Fibroblast of the aortic adventitia (primary cell): ENCODE measurements at regions not wholly inside any gene's neighbourhood (a gene's known extent, or its start where the extent isn't known, plus 50 kb on each side); places are given as distances from the start of the nearest gene placed in this dataset.

Experiments used
- DNase-seq: peaks from one replicate; pipeline ENCODE4 v3.0.0-alpha.2; 2010; ENCODE audit warnings: low read depth
- H3K4me3 ChIP-seq: 2 replicates; pipeline ENCODE4 v1.5.1; 2011; ENCODE audit warnings: low read depth, mild to moderate bottlenecking, control low read depth, low read length, moderate library complexity
- CTCF ChIP-seq: IDR thresholded peaks from 2 replicates; pipeline ENCODE4 v1.5.1; 2011; ENCODE audit warnings: mild to moderate bottlenecking, low read length, control low read depth, inconsistent platforms; ENCODE audit not compliant: insufficient read depth

- no peak for DNase-seq
- no peak overlapping the region for H3K4me3 ChIP-seq
- no peak for TF ChIP-seq CTCF
These were observed 845.3 kb downstream of the BRD1 start for GRCh38 chr22:48982321-48982905.

GRCh38 chr22:48981371-48982061, 846.2 kb downstream of the BRD1 start:
- no peak overlapping the region for H3K4me3 ChIP-seq
- DNase-seq: no peak
- TF ChIP-seq CTCF: no peak

GRCh38 chr22:48980918-48981317, 846.8 kb downstream of the BRD1 start:
- DNase-seq: no peak
- TF ChIP-seq CTCF: no peak
- no peak overlapping the region for H3K4me3 ChIP-seq

GRCh38 chr22:48980409-48980808, 847.3 kb downstream of the BRD1 start:
- no peak overlapping the region for H3K4me3 ChIP-seq
- no peak for DNase-seq
- TF ChIP-seq CTCF: no peak

GRCh38 chr22:48979482-48979881, 848.2 kb downstream of the BRD1 start:
- TF ChIP-seq CTCF: no peak
- DNase-seq: no peak
- no peak overlapping the region for H3K4me3 ChIP-seq

- TF ChIP-seq CTCF: no peak
- no peak overlapping the region for H3K4me3 ChIP-seq
- no peak for DNase-seq
These were observed 850.8 kb downstream of the BRD1 start for GRCh38 chr22:48976556-48977535.
